GM23338 (cell line): ENCODE measurements at regions not wholly inside any gene's neighbourhood (a gene's known extent, or its start where the extent isn't known, plus 50 kb on each side); places are given as distances from the start of the nearest gene placed in this dataset.

Experiments
- CREB1 ChIP-seq: fragments of 250-450 bp; sonication (Bioruptor Pico); IDR thresholded peaks from 2 replicates; pipeline ENCODE4 v1.5.0; 2020; ENCODE audit warnings: low read depth, mild to moderate bottlenecking, moderate library complexity
- EZH2 ChIP-seq: fragments of 200-600 bp; sonication (generic); IDR thresholded peaks from one replicate; pipeline ENCODE4 v1.8.0; 2017; ENCODE audit warnings: antibody characterized with exemption, mild to moderate bottlenecking, low read depth; ENCODE audit not compliant: unreplicated experiment
- EZH2phosphoT487 ChIP-seq: fragments of 200-600 bp; sonication (generic); IDR thresholded peaks from one replicate; pipeline ENCODE4 v1.8.1; 2018; ENCODE audit warnings: antibody characterized with exemption; ENCODE audit not compliant: unreplicated experiment
- JUNB ChIP-seq: IDR thresholded peaks from one replicate; pipeline ENCODE4 v1.6.1; 2016; ENCODE audit warnings: antibody characterized with exemption; ENCODE audit not compliant: unreplicated experiment
- POLR2AphosphoS5 ChIP-seq: IDR thresholded peaks from 2 replicates; pipeline ENCODE4 v1.6.1; 2016; ENCODE audit warnings: antibody characterized with exemption, low read depth
- STAT1 ChIP-seq: IDR thresholded peaks from one replicate; pipeline ENCODE4 v1.6.1; 2016; ENCODE audit warnings: antibody characterized with exemption; ENCODE audit not compliant: unreplicated experiment
- ZNF114 ChIP-seq: fragments of 250-450 bp; sonication (Bioruptor Pico); IDR thresholded peaks from 2 replicates; pipeline ENCODE4 v1.5.0; 2020; ENCODE audit warnings: mild to moderate bottlenecking, moderate library complexity
- ZNF462 ChIP-seq: fragments of 250-450 bp; sonication (Bioruptor Pico); IDR thresholded peaks from 2 replicates; pipeline ENCODE4 v1.5.0; 2020; ENCODE audit warnings: mild to moderate bottlenecking, moderate library complexity
- TF ChIP-seq, protein P1 (sequence below), 2 experiments: fragments of 200-600 bp in 1 of 2; sonication (generic) in 1 of 2; conservative IDR thresholded peaks; 2 replicates each; pipeline versions ENCODE4 v1.5.1 to v1.6.1; 2016 to 2017; ENCODE audit warnings: antibody characterized with exemption in 2 of 2, low read depth in 2 of 2, mild to moderate bottlenecking in 2 of 2, moderate library complexity in 1 of 2
- TF ChIP-seq, protein P2 (sequence below): IDR thresholded peaks from one replicate; pipeline ENCODE4 v1.6.1; 2018; ENCODE audit warnings: antibody characterized with exemption; ENCODE audit not compliant: unreplicated experiment
- TF ChIP-seq, protein P3 (sequence below): IDR thresholded peaks from 2 replicates; pipeline ENCODE4 v1.6.1; 2016; ENCODE audit warnings: antibody characterized with exemption

GRCh38 chr9:81370650-81371049, 318.7 kb downstream of the TLE1 start:
- TF ChIP-seq EZH2phosphoT487, result no peak
- no peak for TF ChIP-seq EZH2
- TF ChIP-seq, protein P1, sequence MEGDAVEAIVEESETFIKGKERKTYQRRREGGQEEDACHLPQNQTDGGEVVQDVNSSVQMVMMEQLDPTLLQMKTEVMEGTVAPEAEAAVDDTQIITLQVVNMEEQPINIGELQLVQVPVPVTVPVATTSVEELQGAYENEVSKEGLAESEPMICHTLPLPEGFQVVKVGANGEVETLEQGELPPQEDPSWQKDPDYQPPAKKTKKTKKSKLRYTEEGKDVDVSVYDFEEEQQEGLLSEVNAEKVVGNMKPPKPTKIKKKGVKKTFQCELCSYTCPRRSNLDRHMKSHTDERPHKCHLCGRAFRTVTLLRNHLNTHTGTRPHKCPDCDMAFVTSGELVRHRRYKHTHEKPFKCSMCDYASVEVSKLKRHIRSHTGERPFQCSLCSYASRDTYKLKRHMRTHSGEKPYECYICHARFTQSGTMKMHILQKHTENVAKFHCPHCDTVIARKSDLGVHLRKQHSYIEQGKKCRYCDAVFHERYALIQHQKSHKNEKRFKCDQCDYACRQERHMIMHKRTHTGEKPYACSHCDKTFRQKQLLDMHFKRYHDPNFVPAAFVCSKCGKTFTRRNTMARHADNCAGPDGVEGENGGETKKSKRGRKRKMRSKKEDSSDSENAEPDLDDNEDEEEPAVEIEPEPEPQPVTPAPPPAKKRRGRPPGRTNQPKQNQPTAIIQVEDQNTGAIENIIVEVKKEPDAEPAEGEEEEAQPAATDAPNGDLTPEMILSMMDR (conservative IDR thresholded peaks at IDR 0.05; ENCODE audit: low read depth in 2 of 2), result peak in 1 of 2 experiments; percentile 17; a peak in 1 of 4 replicates
- TF ChIP-seq, protein P2, sequence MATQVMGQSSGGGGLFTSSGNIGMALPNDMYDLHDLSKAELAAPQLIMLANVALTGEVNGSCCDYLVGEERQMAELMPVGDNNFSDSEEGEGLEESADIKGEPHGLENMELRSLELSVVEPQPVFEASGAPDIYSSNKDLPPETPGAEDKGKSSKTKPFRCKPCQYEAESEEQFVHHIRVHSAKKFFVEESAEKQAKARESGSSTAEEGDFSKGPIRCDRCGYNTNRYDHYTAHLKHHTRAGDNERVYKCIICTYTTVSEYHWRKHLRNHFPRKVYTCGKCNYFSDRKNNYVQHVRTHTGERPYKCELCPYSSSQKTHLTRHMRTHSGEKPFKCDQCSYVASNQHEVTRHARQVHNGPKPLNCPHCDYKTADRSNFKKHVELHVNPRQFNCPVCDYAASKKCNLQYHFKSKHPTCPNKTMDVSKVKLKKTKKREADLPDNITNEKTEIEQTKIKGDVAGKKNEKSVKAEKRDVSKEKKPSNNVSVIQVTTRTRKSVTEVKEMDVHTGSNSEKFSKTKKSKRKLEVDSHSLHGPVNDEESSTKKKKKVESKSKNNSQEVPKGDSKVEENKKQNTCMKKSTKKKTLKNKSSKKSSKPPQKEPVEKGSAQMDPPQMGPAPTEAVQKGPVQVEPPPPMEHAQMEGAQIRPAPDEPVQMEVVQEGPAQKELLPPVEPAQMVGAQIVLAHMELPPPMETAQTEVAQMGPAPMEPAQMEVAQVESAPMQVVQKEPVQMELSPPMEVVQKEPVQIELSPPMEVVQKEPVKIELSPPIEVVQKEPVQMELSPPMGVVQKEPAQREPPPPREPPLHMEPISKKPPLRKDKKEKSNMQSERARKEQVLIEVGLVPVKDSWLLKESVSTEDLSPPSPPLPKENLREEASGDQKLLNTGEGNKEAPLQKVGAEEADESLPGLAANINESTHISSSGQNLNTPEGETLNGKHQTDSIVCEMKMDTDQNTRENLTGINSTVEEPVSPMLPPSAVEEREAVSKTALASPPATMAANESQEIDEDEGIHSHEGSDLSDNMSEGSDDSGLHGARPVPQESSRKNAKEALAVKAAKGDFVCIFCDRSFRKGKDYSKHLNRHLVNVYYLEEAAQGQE, result no peak
- no peak for TF ChIP-seq CREB1 (CRISPR knock-in tag)
- TF ChIP-seq POLR2AphosphoS5, result no peak
- no peak for TF ChIP-seq ZNF114
- TF ChIP-seq JUNB, result no peak
- TF ChIP-seq ZNF462 (CRISPR knock-in tag), result no peak
- TF ChIP-seq STAT1, result no peak
- TF ChIP-seq, protein P3, sequence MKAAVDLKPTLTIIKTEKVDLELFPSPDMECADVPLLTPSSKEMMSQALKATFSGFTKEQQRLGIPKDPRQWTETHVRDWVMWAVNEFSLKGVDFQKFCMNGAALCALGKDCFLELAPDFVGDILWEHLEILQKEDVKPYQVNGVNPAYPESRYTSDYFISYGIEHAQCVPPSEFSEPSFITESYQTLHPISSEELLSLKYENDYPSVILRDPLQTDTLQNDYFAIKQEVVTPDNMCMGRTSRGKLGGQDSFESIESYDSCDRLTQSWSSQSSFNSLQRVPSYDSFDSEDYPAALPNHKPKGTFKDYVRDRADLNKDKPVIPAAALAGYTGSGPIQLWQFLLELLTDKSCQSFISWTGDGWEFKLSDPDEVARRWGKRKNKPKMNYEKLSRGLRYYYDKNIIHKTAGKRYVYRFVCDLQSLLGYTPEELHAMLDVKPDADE, result no peak
